Mesenchymal stem cell (in vitro differentiated cells and primary cell): ENCODE measurements at regions not wholly inside any gene's neighbourhood (a gene's known extent, or its start where the extent isn't known, plus 50 kb on each side); places are given as distances from the start of the nearest gene placed in this dataset.

ENCODE experiments used
- DNase-seq: peaks from one replicate; pipeline ENCODE4 v3.0.0-alpha.2; 2013
- H2AFZ ChIP-seq: one replicate; pipeline ENCODE4 v1.6.1; 2013; ENCODE audit warnings: low read depth, mild to moderate bottlenecking, control low read depth, inconsistent platforms, low read length, moderate library complexity
- H2AK5ac ChIP-seq: 2 replicates; pipeline ENCODE4 v1.6.1; 2013; ENCODE audit warnings: low read length, moderate library complexity, mild to moderate bottlenecking, inconsistent platforms; ENCODE audit not compliant: severe bottlenecking
- H2BK120ac ChIP-seq: one replicate; pipeline ENCODE4 v1.6.1; 2013; ENCODE audit warnings: low read depth, mild to moderate bottlenecking, inconsistent platforms, low read length, moderate library complexity
- H2BK12ac ChIP-seq, 2 experiments: one replicate each; pipeline ENCODE4 v1.6.1; 2013; ENCODE audit warnings: inconsistent platforms in 2 of 2, low read length in 2 of 2, mild to moderate bottlenecking in 2 of 2, moderate library complexity in 2 of 2, control low read depth in 1 of 2
- H2BK15ac ChIP-seq: one replicate; pipeline ENCODE4 v1.6.1; 2013; ENCODE audit warnings: mild to moderate bottlenecking, low read depth, inconsistent platforms; ENCODE audit not compliant: poor library complexity, severe bottlenecking
- H2BK5ac ChIP-seq: 2 replicates; pipeline ENCODE4 v1.6.1; 2013; ENCODE audit warnings: low read depth, mild to moderate bottlenecking, low read length, control low read depth, inconsistent platforms; ENCODE audit not compliant: poor library complexity, severe bottlenecking
- H3K14ac ChIP-seq, 2 experiments: one replicate each; pipeline ENCODE4 v1.6.1; 2013; ENCODE audit warnings: inconsistent platforms in 2 of 2, low read length in 2 of 2, control low read depth in 1 of 2, mild to moderate bottlenecking in 1 of 2, moderate library complexity in 1 of 2
- H3K18ac ChIP-seq, 2 experiments: one replicate each; pipeline ENCODE4 v1.6.1; 2013; ENCODE audit warnings: inconsistent platforms in 2 of 2, low read length in 2 of 2, control low read depth in 1 of 2, low read depth in 1 of 2, mild to moderate bottlenecking in 1 of 2
- H3K23ac ChIP-seq, 2 experiments: one replicate each; pipeline ENCODE4 v1.6.1; 2013; ENCODE audit warnings: inconsistent platforms in 2 of 2, low read length in 2 of 2, mild to moderate bottlenecking in 2 of 2, moderate library complexity in 2 of 2, control low read depth in 1 of 2
- H3K27ac ChIP-seq: 2 replicates; pipeline ENCODE4 v1.5.1; 2013; ENCODE audit warnings: mild to moderate bottlenecking, moderate library complexity, low read length, control low read depth, inconsistent platforms; ENCODE audit not compliant: poor library complexity, severe bottlenecking
- H3K27me3 ChIP-seq, 2 experiments: 2 replicates each; pipeline versions ENCODE4 v1.6.1 to v1.7.0; 2013; ENCODE audit warnings: low read length in 2 of 2, mild to moderate bottlenecking in 2 of 2, moderate library complexity in 2 of 2, control low read depth in 1 of 2, inconsistent platforms in 1 of 2; ENCODE audit not compliant: control insufficient read depth in 1 of 2, insufficient read depth in 1 of 2
- H3K36me3 ChIP-seq, 2 experiments: 2 replicates each; pipeline versions ENCODE4 v1.6.1 to v1.7.0; 2013; ENCODE audit warnings: low read length in 2 of 2, control low read depth in 1 of 2, inconsistent platforms in 1 of 2, low read depth in 1 of 2, mild to moderate bottlenecking in 1 of 2; ENCODE audit not compliant: insufficient read depth in 2 of 2, control insufficient read depth in 1 of 2
- H3K4ac ChIP-seq, 2 experiments: one replicate each; pipeline ENCODE4 v1.6.1; 2013; ENCODE audit warnings: inconsistent platforms in 2 of 2, low read length in 2 of 2, mild to moderate bottlenecking in 2 of 2, moderate library complexity in 2 of 2, control low read depth in 1 of 2, low read depth in 1 of 2
- H3K4me1 ChIP-seq: 2 replicates; pipeline ENCODE4 v1.6.1; 2013; ENCODE audit warnings: low read depth, low read length, control low read depth; ENCODE audit not compliant: control insufficient read depth, insufficient read depth
- H3K4me2 ChIP-seq: 2 replicates; pipeline ENCODE4 v1.6.1; 2013; ENCODE audit warnings: low read length, mild to moderate bottlenecking, inconsistent platforms; ENCODE audit not compliant: poor library complexity, severe bottlenecking
- H3K4me3 ChIP-seq, 2 experiments: 2 replicates each; pipeline versions ENCODE4 v1.5.1 to v1.7.0; 2013; ENCODE audit warnings: low read length in 2 of 2, mild to moderate bottlenecking in 2 of 2, control low read depth in 1 of 2, low read depth in 1 of 2; ENCODE audit not compliant: insufficient read depth in 1 of 2
- H3K79me1 ChIP-seq: replicated peaks from 2 replicates; pipeline ENCODE4 v1.6.1; 2013; ENCODE audit warnings: mild to moderate bottlenecking, control low read depth, low read length, inconsistent platforms; ENCODE audit not compliant: poor library complexity, severe bottlenecking
- H3K9ac ChIP-seq: 2 replicates; pipeline ENCODE4 v1.7.0; 2013; ENCODE audit warnings: mild to moderate bottlenecking, low read length, moderate library complexity
- H3K9me3 ChIP-seq: 2 replicates; pipeline ENCODE4 v1.7.0; 2013; ENCODE audit warnings: mild to moderate bottlenecking, low read length; ENCODE audit not compliant: control insufficient read depth
- H4K8ac ChIP-seq: one replicate; pipeline ENCODE4 v1.6.1; 2013; ENCODE audit warnings: inconsistent platforms, mild to moderate bottlenecking, low read length, moderate library complexity
- H4K91ac ChIP-seq: one replicate; pipeline ENCODE4 v1.6.1; 2013; ENCODE audit warnings: mild to moderate bottlenecking, low read length, inconsistent platforms
- WGBS: methylation state at CpG from one replicate; pipeline ENCODE4 v1.1.7; 2013; ENCODE audit warnings: mixed read lengths; 5-methylcytosine and 5-hydroxymethylcytosine counted together

DNA sequence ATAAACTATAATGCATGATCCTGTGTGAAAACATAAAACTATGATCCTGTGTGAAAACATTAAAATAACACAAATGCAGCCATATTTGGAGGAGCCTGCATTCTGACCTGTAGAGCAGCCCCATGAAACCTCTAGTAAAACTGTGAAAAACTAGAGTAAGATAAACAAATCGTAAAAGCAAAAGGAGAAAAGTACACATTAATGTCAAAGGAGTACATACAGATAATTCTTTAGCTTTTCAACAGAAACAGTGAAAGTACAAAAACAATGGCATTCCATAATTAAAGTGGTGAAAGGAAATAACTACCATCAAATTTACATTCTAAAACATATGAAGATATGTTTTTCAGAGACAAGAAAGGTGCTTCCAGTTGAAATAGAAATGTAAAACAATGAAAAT is 1267.2 kb downstream of the SLITRK1 start:
- no CpG with 5 or more reads among the region's 1 CpG for WGBS
- H2BK15ac ChIP-seq: no peak overlapping the region
- DNase-seq: no peak
- H3K23ac ChIP-seq: no peak overlapping the region
- no peak overlapping the region for H3K18ac ChIP-seq
- no peak overlapping the region for H3K4me3 ChIP-seq
- H3K9ac ChIP-seq: no peak overlapping the region
- no peak overlapping the region for H4K91ac ChIP-seq
- H2BK5ac ChIP-seq: no peak overlapping the region
- H3K4me1 ChIP-seq: no peaks in the 10 kb centered on the region
- H4K8ac ChIP-seq: no peak overlapping the region
- H2BK120ac ChIP-seq: no peak overlapping the region
- H3K14ac ChIP-seq: no peak overlapping the region
- no peaks in the 10 kb centered on the region for H3K79me1 ChIP-seq
- H3K4me2 ChIP-seq: no peak overlapping the region
- H3K36me3 ChIP-seq: no peaks in the 10 kb centered on the region
- no peak overlapping the region for H2BK12ac ChIP-seq
- no peaks in the 10 kb centered on the region for H3K9me3 ChIP-seq
- H2AK5ac ChIP-seq: no peak overlapping the region
- no peak overlapping the region for H2AFZ ChIP-seq
- H3K4ac ChIP-seq: no peak overlapping the region
- no peaks in the 10 kb centered on the region for H3K27me3 ChIP-seq
- H3K27ac ChIP-seq: no peak overlapping the region

DNA sequence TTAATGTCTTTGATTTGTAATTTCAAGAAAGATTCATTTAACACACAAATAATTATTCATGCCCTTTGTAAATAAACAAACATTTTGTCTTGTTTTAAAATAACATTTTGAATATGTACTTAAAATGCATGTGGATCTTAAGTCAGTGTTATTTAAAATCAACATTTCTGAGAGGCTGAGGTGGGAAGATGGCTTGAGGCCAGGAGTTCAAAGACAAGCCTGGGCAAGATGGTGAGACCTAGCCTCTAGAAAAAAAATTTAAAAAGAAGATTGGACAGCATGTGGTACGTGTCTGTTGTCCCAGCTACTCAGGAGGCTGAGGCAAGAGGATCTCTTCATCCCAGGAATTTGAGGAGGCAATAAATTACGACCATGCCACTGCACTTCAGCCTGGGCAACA is 1268.2 kb downstream of the SLITRK1 start:
- Histone ChIP-seq H3K9ac (no peak overlapping the region), H3K9me3 (no peaks in the 10 kb centered on the region), H3K27me3 (no peaks in the 10 kb centered on the region), H3K4me2 (no peak overlapping the region), H4K91ac (no peak overlapping the region), H3K4me1 (no peaks in the 10 kb centered on the region), H2AK5ac (no peak overlapping the region), H3K18ac (no peak overlapping the region), H2AFZ (no peak overlapping the region), H3K79me1 (no peaks in the 10 kb centered on the region), H3K27ac (no peak overlapping the region), H3K23ac (no peak overlapping the region), H2BK120ac (no peak overlapping the region), H3K4ac (no peak overlapping the region), H4K8ac (no peak overlapping the region), H2BK15ac (no peak overlapping the region), H3K4me3 (no peak overlapping the region), H3K14ac (no peak overlapping the region), H2BK5ac (no peak overlapping the region), H3K36me3 (no peaks in the 10 kb centered on the region), H2BK12ac (no peak overlapping the region)
- 78% methylated on average over 1 of the region's 2 CpGs for WGBS
- DNase-seq: no peak

DNA sequence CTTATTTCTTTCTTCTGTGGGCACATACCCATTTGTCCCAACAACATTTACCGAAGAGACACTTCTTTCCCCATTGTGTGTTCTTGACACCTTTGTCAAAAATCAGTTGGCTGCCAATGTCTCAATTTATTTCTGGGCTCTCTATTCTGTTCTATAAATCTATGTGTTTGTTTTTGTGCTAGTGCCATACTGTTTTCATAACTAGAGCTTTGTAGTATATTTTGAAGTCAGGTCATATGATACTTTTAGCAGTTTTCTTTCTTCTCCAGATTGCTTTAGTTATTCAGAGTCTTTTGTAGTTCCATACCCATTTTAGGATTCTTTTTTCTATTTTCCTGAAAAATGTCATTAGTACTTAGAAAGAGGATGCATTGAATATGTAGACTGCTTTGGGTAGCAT is 1276.3 kb downstream of the SLITRK1 start:
- Histone ChIP-seq H3K36me3 (no peaks in the 10 kb centered on the region), H2BK15ac (no peak overlapping the region), H3K23ac (no peak overlapping the region), H3K9ac (no peak overlapping the region), H3K4ac (no peak overlapping the region), H2AFZ (no peak overlapping the region), H3K79me1 (no peaks in the 10 kb centered on the region), H2BK5ac (no peak overlapping the region), H3K18ac (no peak overlapping the region), H3K27ac (no peak overlapping the region), H2BK120ac (no peak overlapping the region), H2BK12ac (no peak overlapping the region), H3K4me1 (no peaks in the 10 kb centered on the region), H3K9me3 (peaks cover 33% of the 10 kb centered on the region), H3K27me3 (no peaks in the 10 kb centered on the region), H3K4me3 (no peak overlapping the region), H2AK5ac (no peak overlapping the region), H4K91ac (no peak overlapping the region), H4K8ac (no peak overlapping the region), H3K14ac (no peak overlapping the region), H3K4me2 (no peak overlapping the region)
- WGBS: 100% methylated on average over 1 of the region's 1 CpG
- DNase-seq: no peak

DNA sequence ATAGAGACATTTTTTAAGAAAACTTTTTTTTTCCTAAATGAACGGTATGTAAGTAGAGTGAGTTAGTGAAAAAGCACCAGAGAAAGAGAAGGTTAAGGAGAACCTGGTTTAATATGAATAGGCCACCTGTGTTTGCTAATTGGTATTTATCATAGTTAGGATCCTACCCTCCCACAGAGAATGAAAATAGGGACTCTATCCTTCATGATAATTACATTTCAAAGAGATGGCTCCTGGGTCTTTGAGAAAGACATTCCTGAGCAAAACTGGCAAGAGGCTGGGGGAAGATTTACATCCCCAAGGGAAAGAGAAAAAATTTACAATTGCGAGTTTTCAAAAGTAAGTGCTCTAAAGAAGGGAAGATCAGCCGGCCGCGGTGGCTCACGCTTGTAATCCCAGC is 1284.5 kb downstream of the SLITRK1 start:
- no peak overlapping the region for H3K9ac ChIP-seq
- H3K4me2 ChIP-seq: no peak overlapping the region
- no peak overlapping the region for H2BK12ac ChIP-seq
- WGBS: 47% methylated on average over 6 of the region's 6 CpGs
- no peaks in the 10 kb centered on the region for H3K79me1 ChIP-seq
- no peak overlapping the region for H3K14ac ChIP-seq
- H3K36me3 ChIP-seq: peaks cover 0 to under 1% of the 10 kb centered on the region in 2 experiments
- H2AFZ ChIP-seq: no peak overlapping the region
- H2BK15ac ChIP-seq: no peak overlapping the region
- no peak overlapping the region for H3K27ac ChIP-seq
- H2BK120ac ChIP-seq: no peak overlapping the region
- no peak overlapping the region for H3K18ac ChIP-seq
- no peaks in the 10 kb centered on the region for H3K4me1 ChIP-seq
- H3K4ac ChIP-seq: no peak overlapping the region
- no peak overlapping the region for H4K91ac ChIP-seq
- no peak overlapping the region for H4K8ac ChIP-seq
- H2BK5ac ChIP-seq: no peak overlapping the region
- no peaks in the 10 kb centered on the region for H3K27me3 ChIP-seq
- H3K4me3 ChIP-seq: no peak overlapping the region
- no peak for DNase-seq
- H2AK5ac ChIP-seq: no peak overlapping the region
- no peak overlapping the region for H3K23ac ChIP-seq
- peaks cover 22% of the 10 kb centered on the region for H3K9me3 ChIP-seq
